Epidermal melanocyte (primary cell): ENCODE measurements at regions not wholly inside any gene's neighbourhood (a gene's known extent, or its start where the extent isn't known, plus 50 kb on each side); places are given as distances from the start of the nearest gene placed in this dataset.
"Not testable (repeated sequence)": the region's sequence is repeated elsewhere in the genome, so short reads cannot be mapped to it uniquely, and the experiment has no call there.

Experiments
- DNase-seq: peaks from one replicate; pipeline ENCODE4 v3.0.0; 2011; ENCODE audit warnings: low spot score; ENCODE audit not compliant: insufficient read length

- DNase-seq = no peak
Measured at GRCh38 chr13:54394085-54394700, 1365.6 kb downstream of the OLFM4 start.

DNA sequence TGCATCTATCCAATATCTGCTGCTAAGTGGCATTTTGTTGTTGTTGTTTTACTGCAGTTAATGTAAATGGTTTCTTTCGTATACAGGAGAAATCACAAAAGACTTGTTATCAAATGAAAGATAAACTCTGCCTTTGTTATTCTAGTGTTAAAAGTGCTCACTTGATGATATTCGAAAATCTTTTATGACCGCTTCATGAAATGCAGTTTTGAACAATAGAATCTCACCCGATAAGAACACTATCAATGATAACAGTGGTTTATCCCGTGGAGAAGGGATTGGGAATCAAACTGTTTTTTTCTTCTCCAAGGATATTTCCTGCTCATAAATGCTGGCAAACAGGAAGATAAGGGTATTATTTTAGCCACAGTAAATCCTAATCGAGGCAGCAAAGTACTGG, 1366.3 kb downstream of the OLFM4 start:
- no peak for DNase-seq

DNA sequence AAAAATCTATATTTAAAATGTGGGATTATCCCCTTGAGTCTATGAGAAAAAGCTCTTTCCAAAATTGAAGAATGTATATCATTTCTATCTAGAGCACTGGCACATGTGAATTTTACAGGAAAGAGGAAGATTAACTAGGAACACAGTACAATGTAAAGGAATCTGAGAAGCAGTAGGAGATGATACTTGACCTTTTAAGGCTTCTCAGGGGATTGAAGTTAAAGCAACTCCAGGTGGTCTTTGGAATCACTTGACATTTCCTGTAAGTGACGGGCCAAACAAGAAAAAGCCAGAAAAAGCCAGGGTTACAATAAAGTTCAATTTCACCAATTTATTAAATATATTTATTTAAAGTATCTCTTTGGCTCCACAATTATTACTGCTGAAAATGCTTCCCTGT, 1373.9 kb downstream of the OLFM4 start:
- no peak for DNase-seq

GRCh38 chr13:54415753-54416366, 1387.2 kb downstream of the OLFM4 start:
- DNase-seq = no peak

GRCh38 chr13:54422946-54423345, 1394.3 kb downstream of the OLFM4 start:
- DNase-seq = not testable (repeated sequence)

DNA sequence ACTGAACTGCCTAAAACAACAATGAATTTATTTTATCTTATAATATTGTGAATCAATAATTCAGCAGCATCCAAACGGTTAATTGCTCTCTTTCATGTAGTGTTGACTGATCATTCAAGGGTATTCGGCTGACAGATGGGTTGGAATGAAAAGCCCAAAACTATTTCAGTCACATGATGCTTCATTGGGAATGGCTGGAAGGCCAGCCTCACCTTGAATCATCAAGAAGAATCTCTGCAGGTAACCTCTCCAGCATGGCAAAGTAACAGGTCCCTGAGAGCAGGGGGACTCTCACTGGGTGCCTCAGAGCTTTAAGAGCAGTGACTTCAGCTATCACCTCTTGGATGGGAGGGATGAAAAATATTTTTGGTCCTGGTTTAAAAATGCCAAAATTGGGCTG, 1395.7 kb downstream of the OLFM4 start:
- DNase-seq = no peak

DNA sequence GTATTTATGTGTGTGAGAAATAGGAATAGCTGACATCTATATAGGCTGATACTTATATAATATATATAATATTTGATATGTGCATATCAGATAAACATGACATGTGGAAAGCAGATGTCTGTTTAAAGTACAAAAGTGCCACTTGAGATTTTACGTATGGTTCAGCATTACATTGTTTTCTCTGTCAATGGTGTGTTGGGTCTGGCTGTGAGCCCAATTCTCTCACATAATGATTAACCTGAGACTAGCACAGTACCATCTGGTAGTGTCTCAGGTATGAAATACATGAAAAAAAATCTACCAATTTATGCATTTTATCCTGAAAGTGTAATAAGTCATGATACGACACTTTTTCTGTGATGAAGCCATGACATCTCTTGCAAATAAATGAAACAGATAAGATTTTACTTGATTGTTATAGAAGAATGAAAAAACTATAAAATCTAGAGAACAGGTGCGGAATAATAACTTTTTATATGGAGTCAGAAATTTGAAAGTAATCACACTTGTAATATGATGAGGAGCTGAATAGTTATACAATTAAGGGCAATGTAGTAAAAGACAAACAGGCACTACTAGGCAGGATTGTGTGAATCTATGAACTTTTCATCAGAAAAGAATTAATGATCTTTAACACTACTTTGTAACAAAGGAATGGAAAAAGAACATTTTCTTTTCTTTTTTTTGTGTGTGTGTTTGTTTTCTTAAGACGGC, 1405.0 kb downstream of the OLFM4 start:
- DNase-seq = no peak

- not testable (repeated sequence) for DNase-seq
Measured at GRCh38 chr13:54440853-54441400, 1412.3 kb downstream of the OLFM4 start.

GRCh38 chr13:54445453-54445852, 1416.8 kb downstream of the OLFM4 start:
- DNase-seq = no peak

DNA sequence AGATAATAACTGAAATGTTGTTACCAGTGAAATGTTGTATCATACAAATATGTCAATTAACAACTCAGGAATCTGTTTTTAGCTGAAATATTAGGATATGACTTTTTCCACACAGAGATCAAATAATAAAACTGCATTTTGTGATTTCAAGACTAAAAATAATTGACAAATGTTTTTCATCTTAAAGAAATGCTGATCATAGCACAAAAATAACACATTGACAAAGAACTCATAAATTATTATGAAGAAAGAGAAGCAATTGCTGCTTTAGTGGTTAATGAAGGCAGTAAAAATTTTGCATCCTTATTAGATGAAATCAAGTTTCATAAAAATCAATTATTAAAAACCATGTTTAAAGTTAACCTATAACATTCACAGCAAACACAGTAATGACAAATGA, 1417.3 kb downstream of the OLFM4 start:
- DNase-seq = no peak

- DNase-seq = no peak
Measured at GRCh38 chr13:54449922-54450321, 1421.3 kb downstream of the OLFM4 start.

DNA sequence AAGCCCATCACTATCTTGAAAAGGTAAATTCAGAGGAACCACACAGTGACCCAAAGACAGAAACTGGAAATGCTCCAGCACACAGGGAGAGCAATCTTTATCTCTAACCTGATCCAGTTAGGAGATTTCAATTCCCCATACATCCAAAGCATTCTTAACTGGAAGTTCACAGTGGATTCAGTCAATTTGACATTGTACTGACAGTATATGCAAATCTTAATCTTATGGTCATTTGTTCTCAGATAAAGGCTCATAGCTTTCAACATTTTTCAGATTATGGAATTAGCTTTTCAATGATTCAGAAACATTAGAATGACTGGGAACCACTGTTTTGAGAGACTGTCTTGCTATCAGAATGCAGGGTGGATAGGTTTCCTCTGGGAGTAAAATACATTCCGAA, 1455.6 kb downstream of the OLFM4 start:
- no peak for DNase-seq

- DNase-seq = no peak
Measured at GRCh38 chr13:54486421-54487166, 1458.0 kb downstream of the OLFM4 start.

DNA sequence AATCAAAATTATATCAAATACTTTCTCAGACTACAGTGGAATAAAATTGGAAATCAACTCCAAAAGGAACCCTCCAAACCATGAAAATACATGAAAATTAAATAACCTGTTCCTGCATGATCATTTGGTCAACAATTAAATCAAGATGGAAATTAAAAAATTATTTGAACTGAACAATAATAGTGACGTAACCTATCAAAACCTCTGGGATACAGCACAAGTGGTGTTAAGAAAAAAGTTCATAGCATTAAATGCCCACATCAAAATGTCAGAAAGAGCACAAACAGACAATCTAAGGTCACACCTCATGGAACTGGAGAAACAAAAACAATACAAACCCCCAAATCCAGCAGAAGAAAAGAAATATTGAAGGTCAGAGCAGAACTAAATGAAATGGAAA, 1460.7 kb downstream of the OLFM4 start:
- no peak for DNase-seq

GRCh38 chr13:54492995-54493394, 1464.4 kb downstream of the OLFM4 start:
- DNase-seq = no peak

GRCh38 chr13:54511366-54511765, 1482.8 kb downstream of the OLFM4 start:
- DNase-seq = no peak

DNA sequence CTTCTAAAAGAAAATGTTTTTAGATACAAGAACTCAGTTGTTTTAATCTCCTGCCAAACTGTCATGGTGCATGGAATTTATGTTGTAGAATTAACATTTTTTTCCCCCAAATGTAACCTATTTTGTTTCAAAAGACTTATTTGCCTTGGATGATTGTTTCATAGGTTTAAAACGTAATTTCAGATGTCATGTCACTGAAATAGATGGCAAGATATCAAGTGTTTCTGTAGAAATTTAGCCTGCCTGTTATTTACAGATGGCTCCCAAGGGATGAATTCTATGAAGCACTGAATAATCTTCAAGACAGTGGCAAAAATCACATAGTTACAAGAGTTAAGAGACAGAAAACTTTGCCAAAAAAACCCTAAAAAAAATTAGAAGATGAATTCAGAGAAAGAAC, 1484.6 kb downstream of the OLFM4 start:
- DNase-seq = no peak

DNA sequence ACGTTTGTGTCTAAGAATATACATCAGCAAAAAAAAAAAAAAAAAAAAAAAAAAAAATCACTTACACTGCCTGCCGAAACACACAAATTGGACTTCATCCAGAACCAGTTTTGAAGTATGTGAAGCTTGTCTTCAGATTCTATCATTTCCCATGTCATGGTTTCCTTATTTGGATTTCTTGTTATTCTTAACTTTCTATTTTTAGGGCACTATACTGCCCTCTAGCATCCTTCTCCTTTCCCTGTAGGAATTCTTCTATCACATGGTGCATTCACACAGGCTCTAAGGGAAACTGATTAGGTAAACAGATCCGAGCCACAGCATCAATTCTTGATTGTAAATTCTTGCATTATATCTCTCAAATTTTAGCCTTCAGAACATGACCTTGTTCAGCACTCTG, 1507.5 kb downstream of the OLFM4 start:
- DNase-seq = no peak

DNA sequence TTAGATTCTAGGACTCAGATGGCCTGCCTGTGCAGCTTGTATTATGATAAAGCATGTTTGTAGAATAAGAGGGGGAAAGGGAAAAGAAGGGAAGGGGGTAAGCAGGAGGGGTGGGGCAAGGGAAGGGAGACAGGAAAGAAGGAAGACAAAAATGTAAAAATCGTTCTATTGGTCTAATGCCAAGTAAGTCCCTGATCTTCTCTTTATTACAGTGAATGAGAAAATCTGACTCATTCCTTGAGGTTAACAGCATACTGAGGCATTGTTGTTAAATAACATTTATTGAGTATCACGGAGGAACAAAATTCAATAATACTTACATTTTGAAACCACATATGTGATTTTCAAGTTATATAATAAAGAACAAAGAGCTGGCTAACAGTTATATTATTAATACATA, 1534.7 kb downstream of the OLFM4 start:
- no peak for DNase-seq

DNA sequence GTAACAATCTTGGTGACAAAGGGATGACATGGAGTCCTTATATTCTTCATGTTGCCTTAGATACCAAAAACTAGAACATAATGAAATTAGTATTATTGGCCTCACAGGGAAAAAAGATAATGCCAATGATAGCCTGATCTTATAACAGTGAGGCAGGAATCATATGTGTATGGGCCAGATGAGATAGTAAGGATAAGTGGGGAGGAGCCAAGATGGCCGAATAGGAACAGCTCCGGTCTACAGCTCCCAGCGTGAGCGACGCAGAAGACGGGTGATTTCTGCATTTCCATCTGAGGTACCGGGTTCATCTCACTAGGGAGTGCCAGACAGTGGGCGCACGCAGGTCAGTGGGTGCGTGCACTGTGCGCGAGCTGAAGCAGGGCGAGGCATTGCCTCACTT, 1543.4 kb downstream of the OLFM4 start:
- not testable (repeated sequence) for DNase-seq

DNA sequence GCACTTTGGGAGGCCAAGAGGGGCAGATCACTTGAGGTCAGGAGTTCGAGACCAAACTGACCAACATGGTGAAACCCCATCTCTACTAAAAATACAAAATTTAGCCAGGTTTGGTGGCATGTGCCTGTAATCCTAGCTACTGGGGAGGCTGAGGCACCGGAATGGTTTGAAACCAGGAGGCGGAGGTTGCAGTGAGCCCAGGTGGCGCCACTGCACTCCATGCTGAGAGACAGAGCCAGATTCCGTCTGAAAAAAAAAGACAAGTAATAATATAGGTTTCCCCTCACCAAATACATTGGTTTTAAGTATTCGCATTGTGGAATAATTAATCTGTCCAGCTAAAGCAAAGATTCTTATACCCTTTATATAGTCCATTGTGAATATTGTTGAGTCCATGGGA, 1544.6 kb downstream of the OLFM4 start:
- DNase-seq = no peak

DNA sequence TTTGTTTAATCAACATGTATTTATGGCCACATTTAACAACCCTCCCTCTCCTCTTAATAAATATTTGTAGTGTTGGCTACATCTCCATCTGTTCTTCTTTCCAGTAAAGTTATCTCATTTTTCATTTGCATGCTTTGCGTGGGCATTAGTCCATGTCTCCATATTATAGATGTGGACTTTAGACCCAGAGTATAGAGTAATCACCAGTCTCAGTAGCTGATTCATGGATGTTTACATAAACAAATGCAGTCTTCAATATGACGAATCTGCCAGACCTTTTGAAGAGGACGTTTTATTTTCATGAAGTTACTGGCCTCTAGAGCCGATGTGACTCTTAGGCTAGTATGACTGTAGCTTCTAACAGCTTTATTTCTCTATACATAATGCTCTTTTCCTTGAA, 1546.2 kb downstream of the OLFM4 start:
- DNase-seq = no peak
